CD4-positive, alpha-beta T cell treated with Interleukin-6 for 4 hours (primary cell): ENCODE measurements at regions not wholly inside any gene's neighbourhood (a gene's known extent, or its start where the extent isn't known, plus 50 kb on each side); places are given as distances from the start of the nearest gene placed in this dataset.

ENCODE experiments used
- DNase-seq: peaks from one replicate; pipeline ENCODE4 v3.0.0-alpha.2; 2020; ENCODE audit warnings: mixed read lengths

GRCh38 chrX:42616981-42617380 lies 161.0 kb downstream of the PPP1R2C start:
- no peak for DNase-seq

GRCh38 chrX:42615161-42615563 lies 162.8 kb downstream of the PPP1R2C start:
- DNase-seq: peak; percentile 41

GRCh38 chrX:42606591-42606990 lies 171.4 kb downstream of the PPP1R2C start:
- no peak for DNase-seq

GRCh38 chrX:42604302-42604701 lies 173.7 kb downstream of the PPP1R2C start:
- DNase-seq: no peak

- DNase-seq: no peak
These were observed 174.9 kb downstream of the PPP1R2C start for GRCh38 chrX:42603016-42603415.

- DNase-seq: no peak
These were observed 175.4 kb downstream of the PPP1R2C start for GRCh38 chrX:42602566-42602965.

GRCh38 chrX:42602136-42602535 lies 175.8 kb downstream of the PPP1R2C start:
- DNase-seq: no peak

GRCh38 chrX:42597481-42597880 lies 180.5 kb downstream of the PPP1R2C start:
- DNase-seq: no peak

- DNase-seq: no peak
These were observed 191.9 kb downstream of the PPP1R2C start for GRCh38 chrX:42585842-42586621.

GRCh38 chrX:42577936-42578470 lies 200.0 kb downstream of the PPP1R2C start:
- peak; percentile 1 for DNase-seq

GRCh38 chrX:42567268-42567667 lies 210.7 kb downstream of the PPP1R2C start:
- no peak for DNase-seq

- no peak for DNase-seq
These were observed 212.2 kb downstream of the PPP1R2C start for GRCh38 chrX:42565739-42566138.

GRCh38 chrX:42546800-42547199 lies 231.2 kb downstream of the PPP1R2C start:
- no peak for DNase-seq

- no peak for DNase-seq
These were observed 233.1 kb downstream of the PPP1R2C start for GRCh38 chrX:42544883-42545282.

- no peak for DNase-seq
These were observed 236.4 kb downstream of the PPP1R2C start for GRCh38 chrX:42541554-42541953.

GRCh38 chrX:42540146-42540545 lies 237.8 kb downstream of the PPP1R2C start:
- no peak for DNase-seq

- no peak for DNase-seq
These were observed 239.6 kb downstream of the PPP1R2C start for GRCh38 chrX:42538405-42538804.

- no peak for DNase-seq
These were observed 241.7 kb downstream of the PPP1R2C start for GRCh38 chrX:42536286-42536685.

GRCh38 chrX:42535233-42535632 lies 242.7 kb downstream of the PPP1R2C start:
- DNase-seq: no peak

GRCh38 chrX:42533761-42534160 lies 244.2 kb downstream of the PPP1R2C start:
- no peak for DNase-seq

- DNase-seq: no peak
These were observed 246.5 kb downstream of the PPP1R2C start for GRCh38 chrX:42531441-42531840.

- DNase-seq: no peak
These were observed 247.9 kb downstream of the PPP1R2C start for GRCh38 chrX:42530027-42530426.

GRCh38 chrX:42524379-42524778 lies 253.6 kb downstream of the PPP1R2C start:
- DNase-seq: no peak

- DNase-seq: no peak
These were observed 258.2 kb downstream of the PPP1R2C start for GRCh38 chrX:42519666-42520231.
